ENCODE measurements at regions not wholly inside any gene's neighbourhood (a gene's known extent, or its start where the extent isn't known, plus 50 kb on each side); places are given as distances from the start of the nearest gene placed in this dataset.
"Not testable (repeated sequence)": the region's sequence is repeated elsewhere in the genome, so short reads cannot be mapped to it uniquely, and the experiment has no call there.

DNA sequence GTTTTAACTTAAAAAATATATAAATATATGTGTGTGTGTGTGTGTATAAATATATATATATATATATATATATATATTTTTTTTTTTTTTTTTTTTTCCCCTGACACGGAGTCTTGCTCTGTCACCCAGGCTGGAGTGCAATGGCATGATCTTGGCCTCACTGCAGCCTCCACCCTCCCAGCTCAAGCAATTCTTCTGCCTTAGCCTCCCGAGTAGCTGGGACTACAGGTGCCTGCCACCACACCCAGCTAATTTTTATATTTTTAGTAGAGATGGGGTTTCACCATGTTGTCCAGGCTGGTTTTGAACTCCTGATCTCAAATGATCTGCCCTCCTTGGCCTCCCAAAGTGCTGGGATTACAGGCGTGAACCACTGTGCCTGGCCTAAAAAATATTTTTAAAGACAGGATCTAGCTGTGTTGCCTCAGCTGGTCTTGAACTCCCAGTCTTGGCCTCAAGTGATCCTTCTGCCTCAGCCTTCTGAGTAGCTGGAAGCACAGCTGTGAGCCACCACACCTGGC, 243.9 kb downstream of the GOLGA6L6 start:
- not testable (repeated sequence) for DNase-seq (ENCODE audit: low spot score in 2 of 2); ATAC-seq (replicated peaks; ENCODE audit: extremely low read depth, poor library complexity, severe bottlenecking); H3K4me3 Mint-ChIP-seq; H3K27me3 Mint-ChIP-seq; H3K4me1 Mint-ChIP-seq; H3K36me3 Mint-ChIP-seq (ENCODE audit: insufficient read depth); H3K27ac Mint-ChIP-seq (ENCODE audit: low read depth); H3K9me3 Mint-ChIP-seq

DNA sequence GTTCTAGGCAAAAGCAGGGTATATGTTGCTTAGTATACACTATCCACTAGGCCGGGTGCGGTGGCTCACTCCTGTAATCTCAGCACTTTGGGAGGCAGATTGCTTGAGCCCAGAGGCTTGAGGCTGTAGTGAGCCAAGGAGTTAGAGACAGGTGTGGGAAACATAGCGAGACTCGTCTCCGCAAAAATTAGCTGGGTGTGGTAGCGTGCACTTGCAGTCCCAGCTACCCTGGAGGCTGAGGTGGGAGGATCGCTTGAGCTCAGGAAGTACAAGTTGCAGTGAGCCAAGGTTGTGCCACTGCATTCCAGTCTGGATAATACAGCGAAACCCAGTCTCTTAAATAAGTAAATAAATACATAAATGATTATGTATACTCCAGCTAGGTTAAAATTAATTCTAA, 245.3 kb downstream of the GOLGA6L6 start:
- not testable (repeated sequence) for DNase-seq (ENCODE audit: low spot score in 2 of 2); H3K4me3 Mint-ChIP-seq; H3K27ac Mint-ChIP-seq (ENCODE audit: low read depth); ATAC-seq (replicated peaks; ENCODE audit: extremely low read depth, poor library complexity, severe bottlenecking); H3K27me3 Mint-ChIP-seq; H3K9me3 Mint-ChIP-seq; H3K36me3 Mint-ChIP-seq (ENCODE audit: insufficient read depth); H3K4me1 Mint-ChIP-seq

DNA sequence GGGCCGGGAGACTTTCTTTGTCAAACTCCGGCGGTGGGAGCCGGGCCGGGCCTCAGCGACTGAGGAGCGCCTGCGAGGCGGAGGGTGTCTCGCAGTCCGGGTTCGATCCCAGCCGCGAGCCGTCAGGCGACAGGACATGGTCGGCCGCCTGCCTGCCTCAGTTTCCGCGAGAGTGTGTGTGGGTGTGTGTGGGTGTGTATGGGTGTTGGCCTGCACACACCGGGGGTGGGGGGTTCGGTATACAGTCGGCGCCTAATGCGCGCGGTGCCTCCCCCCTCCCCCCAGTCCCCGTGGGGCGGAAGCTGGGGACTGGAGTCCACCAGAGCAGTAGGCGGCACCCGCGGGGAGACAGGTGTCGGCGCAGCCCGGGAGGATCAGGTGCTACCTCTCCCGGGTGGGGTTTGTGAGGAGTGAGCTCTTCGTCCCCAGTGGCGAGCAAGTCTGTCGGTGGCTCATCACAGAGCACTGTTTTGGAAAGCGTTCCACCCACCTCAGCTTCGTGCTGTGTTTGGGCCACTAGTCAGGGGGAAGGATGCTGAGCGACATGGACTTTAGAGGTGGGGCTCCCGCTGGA, 246.3 kb downstream of the GOLGA6L6 start:
- ATAC-seq (replicated peaks; ENCODE audit: extremely low read depth, poor library complexity, severe bottlenecking) (no peak), DNase-seq (ENCODE audit: low spot score in 2 of 2) (no peak)
- Mint-ChIP-seq H3K4me3 (no peak overlapping the region), H3K4me1 (no peaks in the 10 kb centered on the region), H3K27me3 (no peaks in the 10 kb centered on the region), H3K36me3 (ENCODE audit: insufficient read depth) (no peaks in the 10 kb centered on the region), H3K9me3 (no peaks in the 10 kb centered on the region), H3K27ac (ENCODE audit: low read depth) (no peak overlapping the region)

DNA sequence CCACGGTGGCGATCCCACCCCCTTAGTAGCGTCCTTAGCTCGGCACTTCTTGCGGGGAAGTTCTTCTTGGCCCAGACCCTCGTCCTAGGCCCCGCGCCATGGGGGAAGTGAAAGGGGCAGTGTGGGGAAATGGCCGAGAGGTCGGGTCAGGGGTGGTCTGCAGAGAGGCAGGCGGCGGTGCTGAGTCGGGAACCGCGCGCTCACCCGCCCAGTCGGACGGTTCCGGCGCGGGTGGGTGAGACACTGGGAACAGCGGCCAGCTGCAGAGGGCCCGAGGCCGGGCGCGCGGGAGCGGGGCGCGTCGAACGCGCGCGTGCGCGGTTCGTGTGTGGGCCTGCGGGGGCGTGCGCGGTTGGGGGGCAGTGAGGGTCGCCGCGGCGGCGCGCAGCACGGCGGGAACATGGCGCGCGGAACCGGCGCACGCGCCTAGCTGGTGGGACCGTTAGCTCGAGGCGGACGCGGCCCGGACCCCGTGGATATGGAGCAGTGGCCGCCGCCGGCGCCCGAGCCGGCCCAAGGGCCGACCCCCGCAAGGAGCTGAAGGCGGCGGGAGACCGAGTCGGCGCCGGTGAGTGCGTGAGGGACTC, 246.9 kb downstream of the GOLGA6L6 start:
- no peak overlapping the region for H3K27ac Mint-ChIP-seq (ENCODE audit: low read depth)
- no peak for ATAC-seq (replicated peaks; ENCODE audit: extremely low read depth, poor library complexity, severe bottlenecking)
- H3K36me3 Mint-ChIP-seq (ENCODE audit: insufficient read depth): no peaks in the 10 kb centered on the region
- H3K9me3 Mint-ChIP-seq: no peaks in the 10 kb centered on the region
- peak in 1 of 2 donors; percentile 17 for DNase-seq (ENCODE audit: low spot score in 2 of 2)
- no peak overlapping the region for H3K4me3 Mint-ChIP-seq
- H3K27me3 Mint-ChIP-seq: no peaks in the 10 kb centered on the region
- H3K4me1 Mint-ChIP-seq: no peaks in the 10 kb centered on the region

DNA sequence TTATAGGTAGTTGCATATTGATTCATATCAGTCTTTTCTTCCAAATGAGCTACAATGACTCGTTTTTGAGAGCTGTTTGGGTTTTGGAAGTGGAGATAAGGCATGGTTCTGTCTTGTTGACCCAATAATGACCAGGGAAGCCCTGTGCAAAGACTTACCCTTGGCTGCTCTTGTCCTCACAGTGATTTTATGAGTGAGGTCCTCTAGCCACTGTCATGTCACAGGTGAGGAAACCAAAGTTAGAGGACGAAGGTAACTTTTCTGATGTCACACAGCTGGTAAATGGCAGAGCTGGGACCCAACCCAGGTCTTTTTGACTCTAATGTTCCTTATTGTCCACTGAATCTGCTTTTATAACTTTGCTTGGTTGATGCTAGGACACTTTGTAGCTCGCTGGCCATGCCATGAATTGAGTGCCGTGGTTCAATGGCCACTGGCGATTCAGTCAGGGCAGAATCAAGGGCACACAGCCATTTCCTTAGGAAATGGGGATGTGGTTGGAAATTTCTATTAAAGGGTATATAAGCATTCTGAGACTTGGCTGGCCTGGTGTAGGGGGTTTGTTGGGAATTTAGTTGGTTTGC, 249.1 kb downstream of the GOLGA6L6 start:
- not testable (repeated sequence) for H3K9me3 Mint-ChIP-seq; H3K36me3 Mint-ChIP-seq (ENCODE audit: insufficient read depth); H3K27me3 Mint-ChIP-seq; ATAC-seq (replicated peaks; ENCODE audit: extremely low read depth, poor library complexity, severe bottlenecking); H3K27ac Mint-ChIP-seq (ENCODE audit: low read depth); H3K4me1 Mint-ChIP-seq; H3K4me3 Mint-ChIP-seq
- peak; percentile 8 to 11 for DNase-seq (ENCODE audit: low spot score in 2 of 2)

DNA sequence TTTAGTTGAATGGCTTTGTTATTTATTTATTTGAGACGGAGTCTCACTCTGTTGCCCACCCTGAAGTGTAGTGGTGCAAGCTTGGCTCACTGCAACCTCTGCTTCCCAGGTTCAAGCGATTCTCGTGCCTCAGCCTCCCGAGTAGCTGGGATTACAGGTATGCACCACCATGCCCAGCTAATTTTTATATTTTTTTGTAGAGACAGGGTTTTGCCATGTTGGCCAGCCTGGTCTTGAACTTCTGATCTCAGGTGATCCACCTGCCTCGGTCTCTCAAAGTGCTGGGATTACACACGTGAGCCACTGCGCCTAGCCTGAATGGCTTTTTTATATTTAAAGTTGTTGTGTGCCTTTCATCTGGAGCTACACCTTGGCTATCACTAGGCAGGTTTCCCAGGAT, 250.0 kb downstream of the GOLGA6L6 start:
- ATAC-seq (replicated peaks; ENCODE audit: extremely low read depth, poor library complexity, severe bottlenecking); H3K36me3 Mint-ChIP-seq (ENCODE audit: insufficient read depth); H3K9me3 Mint-ChIP-seq; H3K4me3 Mint-ChIP-seq; H3K27ac Mint-ChIP-seq (ENCODE audit: low read depth); H3K4me1 Mint-ChIP-seq; H3K27me3 Mint-ChIP-seq: not testable (repeated sequence)
- DNase-seq (ENCODE audit: low spot score in 2 of 2): peak; percentile 4 to 10

DNA sequence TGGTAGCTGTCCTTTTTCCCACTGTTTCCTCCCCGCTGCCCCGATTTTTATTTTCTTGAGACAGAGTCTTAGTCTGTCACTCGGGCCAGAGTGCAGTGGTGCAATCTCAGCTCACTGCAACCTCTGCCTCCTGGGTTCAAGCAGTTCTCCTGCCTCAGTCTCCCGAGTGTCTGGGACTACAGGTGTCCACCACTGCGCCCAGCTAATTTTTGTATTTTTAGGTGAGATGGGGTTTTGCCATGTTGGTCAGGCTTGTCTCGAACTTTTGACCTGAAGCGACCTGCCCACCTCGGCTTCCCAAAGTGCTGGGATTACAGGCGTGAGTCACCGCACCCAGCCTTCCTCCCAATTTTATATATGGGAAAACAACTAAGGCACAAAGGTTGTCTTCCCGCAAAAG, 251.0 kb downstream of the GOLGA6L6 start:
- not testable (repeated sequence) for H3K27me3 Mint-ChIP-seq; H3K4me3 Mint-ChIP-seq; H3K36me3 Mint-ChIP-seq (ENCODE audit: insufficient read depth); H3K9me3 Mint-ChIP-seq; H3K27ac Mint-ChIP-seq (ENCODE audit: low read depth); H3K4me1 Mint-ChIP-seq; ATAC-seq (replicated peaks; ENCODE audit: extremely low read depth, poor library complexity, severe bottlenecking)
- DNase-seq (ENCODE audit: low spot score in 2 of 2): peak; percentile 5 to 12

DNA sequence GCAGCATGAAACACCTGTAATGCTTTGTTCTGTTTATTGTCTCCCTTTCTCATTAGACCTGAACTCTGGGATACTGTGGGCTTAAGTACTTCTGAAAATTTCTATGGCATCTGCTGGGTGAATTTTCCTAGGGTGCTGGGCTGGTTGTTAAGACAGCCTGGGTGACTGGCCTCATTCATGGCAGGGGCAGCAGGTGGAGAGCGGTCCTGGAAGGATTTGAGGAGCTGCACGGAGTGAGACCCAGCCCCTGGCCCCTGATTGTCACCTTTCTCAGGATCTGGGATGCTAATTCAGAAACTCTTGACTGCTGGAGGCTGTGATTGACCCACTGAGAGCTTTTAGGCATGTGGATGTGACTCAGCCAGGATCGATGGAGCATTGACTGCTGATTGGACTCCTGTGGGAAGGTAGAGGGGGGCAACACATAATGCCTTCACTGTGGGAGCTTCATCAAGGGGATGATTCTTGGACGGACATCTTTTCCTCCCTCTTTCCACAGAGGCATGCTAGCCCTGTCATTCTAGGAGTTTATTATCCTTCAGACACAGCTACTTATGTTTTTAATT, 252.0 kb downstream of the GOLGA6L6 start:
- H3K27ac Mint-ChIP-seq (ENCODE audit: low read depth); H3K9me3 Mint-ChIP-seq; H3K4me1 Mint-ChIP-seq; H3K36me3 Mint-ChIP-seq (ENCODE audit: insufficient read depth); H3K27me3 Mint-ChIP-seq; ATAC-seq (replicated peaks; ENCODE audit: extremely low read depth, poor library complexity, severe bottlenecking); H3K4me3 Mint-ChIP-seq: not testable (repeated sequence)
- peak; percentile 1 to 12 for DNase-seq (ENCODE audit: low spot score in 2 of 2)

DNA sequence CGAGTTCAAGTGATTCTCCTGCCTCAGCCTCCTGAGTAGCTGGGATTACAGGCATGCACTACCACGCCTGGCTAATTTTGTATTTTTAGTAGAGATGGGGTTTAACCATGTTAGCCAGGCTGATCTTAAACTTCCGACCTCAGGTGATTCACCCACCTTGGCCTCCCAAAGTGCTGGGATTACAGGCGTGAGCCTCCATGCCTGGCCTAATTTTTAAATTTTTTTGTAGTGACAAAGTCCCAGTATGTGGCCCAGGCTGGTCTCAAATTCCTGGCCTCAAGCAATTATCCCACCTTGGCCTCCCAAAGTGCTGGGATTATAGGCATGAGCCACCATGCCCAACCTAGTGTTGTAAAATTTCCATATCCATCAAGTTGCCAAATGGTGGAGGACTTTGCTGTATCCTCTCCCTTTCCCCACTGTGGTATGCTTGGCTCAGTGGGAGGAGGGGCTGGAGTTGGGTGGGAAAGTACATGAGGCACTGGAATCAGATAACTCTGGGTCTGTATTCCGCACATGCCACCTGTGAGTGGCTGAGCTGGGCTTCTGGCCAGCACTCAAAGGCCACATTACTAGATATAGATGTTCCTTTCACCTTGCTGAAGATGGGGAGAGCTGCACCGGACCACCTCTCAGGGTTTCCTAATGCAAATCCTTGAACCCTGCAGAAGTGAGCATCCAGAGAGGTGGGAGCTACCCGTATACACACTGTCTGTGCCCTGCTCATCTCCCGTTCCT, 252.6 kb downstream of the GOLGA6L6 start:
- H3K27me3 Mint-ChIP-seq; H3K4me3 Mint-ChIP-seq; H3K36me3 Mint-ChIP-seq (ENCODE audit: insufficient read depth); H3K27ac Mint-ChIP-seq (ENCODE audit: low read depth); ATAC-seq (replicated peaks; ENCODE audit: extremely low read depth, poor library complexity, severe bottlenecking); H3K9me3 Mint-ChIP-seq; H3K4me1 Mint-ChIP-seq: not testable (repeated sequence)
- DNase-seq (ENCODE audit: low spot score in 2 of 2): peak; percentile 4 to 11

DNA sequence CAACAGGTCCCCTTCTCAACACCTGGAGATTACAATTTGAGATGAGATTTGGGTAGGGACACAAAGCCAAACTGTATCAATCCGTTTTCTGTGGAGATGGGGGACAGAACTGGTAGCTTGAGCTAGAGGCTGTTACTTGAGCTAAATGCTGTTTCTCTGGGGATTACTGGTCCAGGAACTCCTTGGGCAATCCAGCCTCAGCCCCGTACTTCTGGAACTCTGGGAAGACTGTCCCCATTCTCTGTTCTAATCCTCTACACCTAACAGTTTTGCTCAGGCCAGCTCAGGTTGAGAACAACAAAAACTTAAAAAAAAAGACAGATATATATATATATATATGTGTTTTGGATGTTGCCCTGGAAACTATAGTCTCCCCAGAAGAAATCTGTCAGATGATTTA, 255.0 kb downstream of the GOLGA6L6 start:
- not testable (repeated sequence) for H3K36me3 Mint-ChIP-seq (ENCODE audit: insufficient read depth); ATAC-seq (replicated peaks; ENCODE audit: extremely low read depth, poor library complexity, severe bottlenecking); H3K27me3 Mint-ChIP-seq; H3K4me1 Mint-ChIP-seq; H3K4me3 Mint-ChIP-seq; H3K9me3 Mint-ChIP-seq; H3K27ac Mint-ChIP-seq (ENCODE audit: low read depth)
- peak in 1 of 2 donors; percentile 0 for DNase-seq (ENCODE audit: low spot score in 2 of 2)

DNA sequence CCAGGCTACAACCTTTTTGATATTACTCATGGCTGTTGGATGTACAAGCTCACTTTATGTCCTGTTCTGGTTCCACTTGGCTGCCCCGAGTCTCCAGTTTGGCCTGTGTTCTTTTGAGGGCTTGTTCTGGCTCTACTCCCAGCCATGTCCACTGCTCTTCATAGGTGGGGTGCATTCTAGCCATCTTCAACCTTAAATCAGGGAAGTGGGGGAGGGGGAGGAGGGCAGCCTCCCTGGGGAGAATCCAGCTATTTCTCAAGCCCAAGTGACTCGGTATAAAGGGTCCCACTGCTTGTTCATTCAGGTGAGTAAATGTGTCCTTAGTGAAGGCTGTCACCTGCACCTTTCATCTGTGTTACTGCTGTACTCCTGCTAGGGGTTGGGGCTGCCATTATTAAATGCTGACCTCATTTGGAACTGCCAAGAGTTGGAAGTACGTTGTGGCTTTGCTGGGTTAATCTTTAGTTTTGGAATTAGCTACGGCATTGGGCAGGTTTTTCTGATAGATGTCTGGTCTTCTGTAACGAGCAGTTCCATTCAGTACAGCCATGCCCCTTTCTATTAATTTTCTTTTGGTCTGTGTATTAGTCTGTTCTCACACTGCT, 255.8 kb downstream of the GOLGA6L6 start:
- not testable (repeated sequence) for H3K4me1 Mint-ChIP-seq; H3K36me3 Mint-ChIP-seq (ENCODE audit: insufficient read depth); H3K4me3 Mint-ChIP-seq; H3K27ac Mint-ChIP-seq (ENCODE audit: low read depth); H3K27me3 Mint-ChIP-seq; ATAC-seq (replicated peaks; ENCODE audit: extremely low read depth, poor library complexity, severe bottlenecking); H3K9me3 Mint-ChIP-seq
- DNase-seq (ENCODE audit: low spot score in 2 of 2): peak in 1 of 2 donors; percentile 12

DNA sequence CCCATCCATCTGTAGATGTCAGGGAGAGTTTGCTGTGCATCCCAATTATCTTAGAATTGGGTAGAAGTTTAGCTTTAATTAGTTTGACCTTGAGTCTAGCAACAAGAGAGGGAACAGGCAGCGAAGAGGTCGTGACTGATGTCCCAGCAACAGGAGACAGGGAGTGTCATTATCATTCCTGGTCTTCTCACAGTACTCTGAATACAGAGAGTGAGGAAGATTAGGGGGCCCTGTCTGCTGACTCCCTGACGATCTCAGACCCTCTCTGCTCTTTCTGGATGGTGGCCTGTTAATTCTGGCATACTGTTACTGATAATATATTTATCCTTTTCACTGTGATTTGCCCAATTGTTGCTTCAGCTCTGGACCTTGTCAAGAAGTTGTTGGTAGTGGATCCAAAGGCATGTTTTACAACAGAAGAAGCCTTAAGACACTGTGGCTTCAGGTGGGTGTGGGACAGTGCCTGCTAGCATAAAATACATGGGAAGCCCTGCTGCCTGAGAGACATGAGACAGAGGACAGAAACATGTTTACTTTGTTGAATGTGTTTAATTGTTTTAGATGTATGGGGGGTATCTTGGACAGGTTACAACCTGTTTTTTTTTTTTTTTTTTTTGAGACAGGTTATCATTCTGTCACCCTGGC, 256.6 kb downstream of the GOLGA6L6 start:
- H3K36me3 Mint-ChIP-seq (ENCODE audit: insufficient read depth); DNase-seq (ENCODE audit: low spot score in 2 of 2); H3K4me3 Mint-ChIP-seq; H3K4me1 Mint-ChIP-seq; ATAC-seq (replicated peaks; ENCODE audit: extremely low read depth, poor library complexity, severe bottlenecking); H3K27ac Mint-ChIP-seq (ENCODE audit: low read depth); H3K27me3 Mint-ChIP-seq; H3K9me3 Mint-ChIP-seq: not testable (repeated sequence)
